Calu3 (cell line): ENCODE measurements at regions not wholly inside any gene's neighbourhood (a gene's known extent, or its start where the extent isn't known, plus 50 kb on each side); places are given as distances from the start of the nearest gene placed in this dataset.

Experiments used
- BruUV-seq: library from RNA; stranded (reverse); fragments of 400-500 nt; replicated peaks from 2 replicates; lab custom pipeline; 2021; lab: Mats Ljungman, UMichigan
- CTCF ChIA-PET: fragments of 300-600 bp; sonication (Branson Sonifier 250); formaldehyde crosslinking; loops from one replicate; lab custom pipeline; 2022; ENCODE audit warnings: antibody characterized with exemption; lab: Charles Lee
- DNase-seq: peaks from one replicate; pipeline ENCODE4 v3.0.0; 2022
- H3K27ac Mint-ChIP-seq: one replicate; pipeline ENCODE4 v1.8.0; 2022; ENCODE audit warnings: mixed read lengths; ENCODE audit not compliant: unreplicated experiment
- H3K27me3 Mint-ChIP-seq: one replicate; pipeline ENCODE4 v1.8.0; 2022; ENCODE audit warnings: mixed read lengths; ENCODE audit not compliant: unreplicated experiment
- H3K36me3 Mint-ChIP-seq: one replicate; pipeline ENCODE4 v1.8.0; 2022; ENCODE audit warnings: mild to moderate bottlenecking, moderate library complexity, mixed read lengths; ENCODE audit not compliant: insufficient read depth, unreplicated experiment
- H3K4me1 Mint-ChIP-seq: one replicate; pipeline ENCODE4 v1.8.0; 2022; ENCODE audit warnings: mild to moderate bottlenecking, low read depth, mixed read lengths; ENCODE audit not compliant: unreplicated experiment
- H3K4me3 Mint-ChIP-seq: one replicate; pipeline ENCODE4 v1.8.0; 2022; ENCODE audit warnings: mild to moderate bottlenecking, low read depth, moderate library complexity, mixed read lengths; ENCODE audit not compliant: unreplicated experiment
- H3K9me3 Mint-ChIP-seq: one replicate; pipeline ENCODE4 v1.8.0; 2022; ENCODE audit warnings: low read depth, mixed read lengths; ENCODE audit not compliant: unreplicated experiment
- CTCF ChIP-seq: fragments of 200-600 bp; IDR thresholded peaks from one replicate; pipeline ENCODE4 v1.8.0; 2022; ENCODE audit warnings: antibody characterized with exemption; ENCODE audit not compliant: unreplicated experiment
- intact Hi-C: fragments of 100-400 bp; cut with micrococcal nuclease; formaldehyde crosslinking; loops from one replicate; pipeline ENCODE4 v1.10.0; 2022; ENCODE audit not compliant: unreplicated experiment

DNA sequence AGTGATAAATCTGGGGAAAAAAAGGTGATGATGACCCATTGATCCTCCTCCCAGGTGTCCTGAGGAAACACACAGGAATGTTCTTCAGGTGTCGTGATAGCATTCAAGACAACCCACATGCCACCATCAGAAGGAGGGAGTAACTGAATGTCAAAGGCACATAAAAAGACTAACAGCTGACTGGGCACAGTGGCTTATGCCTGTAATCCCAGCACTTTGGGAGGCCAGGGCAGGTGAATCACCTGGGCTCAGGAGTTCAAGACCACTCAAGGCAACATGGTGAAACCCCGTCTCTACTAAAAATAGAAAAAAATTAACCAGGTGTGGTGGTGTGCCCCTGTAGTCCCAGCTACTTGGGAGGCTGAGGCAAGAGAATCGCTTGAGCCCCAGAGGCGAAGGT is 82.3 kb upstream of the CST7 start:
- H3K36me3 Mint-ChIP-seq: no peaks in the 10 kb centered on the region
- intact Hi-C loops: no loop called here
- CTCF ChIA-PET: no interaction called here

GRCh38 chr20:24867556-24867955 is 81.5 kb upstream of the CST7 start:
- BruUV-seq: no TSS peak

More for the DNA sequence above, 82.3 kb upstream of the CST7 start:
- H3K9me3 Mint-ChIP-seq: no peaks in the 10 kb centered on the region
- H3K27ac Mint-ChIP-seq: no peak overlapping the region
- TF ChIP-seq CTCF: no peak
- H3K4me3 Mint-ChIP-seq: no peak overlapping the region
- no TSS peak for BruUV-seq
- DNase-seq: no peak
- no peaks in the 10 kb centered on the region for H3K4me1 Mint-ChIP-seq
- H3K27me3 Mint-ChIP-seq: no peaks in the 10 kb centered on the region

GRCh38 chr20:24868396-24868927 is 80.6 kb upstream of the CST7 start:
- H3K36me3 Mint-ChIP-seq: no peaks in the 10 kb centered on the region
- BruUV-seq: no TSS peak
- TF ChIP-seq CTCF: no peak
- no peak overlapping the region for H3K4me3 Mint-ChIP-seq
- no peaks in the 10 kb centered on the region for H3K4me1 Mint-ChIP-seq
- intact Hi-C loops: no loop called here
- no peaks in the 10 kb centered on the region for H3K27me3 Mint-ChIP-seq
- H3K27ac Mint-ChIP-seq: no peak overlapping the region
- CTCF ChIA-PET: no interaction called here
- no peaks in the 10 kb centered on the region for H3K9me3 Mint-ChIP-seq
- no peak for DNase-seq

More at GRCh38 chr20:24867556-24867955, 81.5 kb upstream of the CST7 start:
- CTCF ChIA-PET: no interaction called here
- Mint-ChIP-seq H3K4me1 (no peaks in the 10 kb centered on the region), H3K27me3 (no peaks in the 10 kb centered on the region), H3K36me3 (no peaks in the 10 kb centered on the region), H3K9me3 (no peaks in the 10 kb centered on the region), H3K27ac (no peak overlapping the region), H3K4me3 (no peak overlapping the region)
- intact Hi-C loops: no loop called here
- no peak for DNase-seq
- no peak for TF ChIP-seq CTCF

- Mint-ChIP-seq H3K36me3 (no peaks in the 10 kb centered on the region), H3K4me1 (no peaks in the 10 kb centered on the region), H3K27me3 (no peaks in the 10 kb centered on the region), H3K27ac (no peak overlapping the region), H3K9me3 (no peaks in the 10 kb centered on the region), H3K4me3 (no peak overlapping the region)
- CTCF ChIA-PET: no interaction called here
- intact Hi-C loops: no loop called here
- TF ChIP-seq CTCF: no peak
- no peak for DNase-seq
- no TSS peak for BruUV-seq
Observed at GRCh38 chr20:24868959-24869358, 80.1 kb upstream of the CST7 start.
